HCT116 (cell line): ENCODE measurements at regions not wholly inside any gene's neighbourhood (a gene's known extent, or its start where the extent isn't known, plus 50 kb on each side); places are given as distances from the start of the nearest gene placed in this dataset.

Experiments used
- ATF3 ChIP-seq: IDR thresholded peaks from 2 replicates; pipeline ENCODE4 v1.6.1; 2012
- CEBPB ChIP-seq: IDR thresholded peaks from 2 replicates; pipeline ENCODE4 v1.6.1; 2012; ENCODE audit warnings: low read depth
- CTCF ChIP-seq, 3 experiments: fragments of 200-600 bp in 1 of 3; sonication (generic) in 1 of 3; IDR thresholded peaks in 2 of 3; conservative IDR thresholded peaks in 1 of 3; 2 replicates each; pipeline ENCODE4 v1.5.1; 2012 to 2017; ENCODE audit warnings: low read depth in 2 of 3, low read length in 2 of 3, antibody characterized with exemption in 1 of 3, borderline replicate concordance in 1 of 3, control low read depth in 1 of 3, mild to moderate bottlenecking in 1 of 3, mixed read lengths in 1 of 3, mixed run types in 1 of 3, moderate library complexity in 1 of 3; ENCODE audit not compliant: insufficient read depth in 1 of 3
- EGR1 ChIP-seq: IDR thresholded peaks from 2 replicates; pipeline ENCODE4 v1.6.1; 2012; ENCODE audit warnings: low read depth
- ELF1 ChIP-seq: IDR thresholded peaks from 2 replicates; pipeline ENCODE4 v1.6.1; 2012; ENCODE audit warnings: low read depth, borderline replicate concordance
- EZH2 ChIP-seq: fragments of 200-600 bp; sonication (generic); IDR thresholded peaks from 2 replicates; pipeline ENCODE4 v1.6.1; 2017; ENCODE audit warnings: antibody characterized with exemption, mixed run types
- EZH2phosphoT487 ChIP-seq: fragments of 200-600 bp; IDR thresholded peaks from 2 replicates; pipeline ENCODE4 v1.6.1; 2018; ENCODE audit warnings: antibody characterized with exemption, borderline replicate concordance
- POLR2A ChIP-seq: IDR thresholded peaks from 2 replicates; pipeline ENCODE4 v1.7.0; 2011; ENCODE audit warnings: borderline replicate concordance; ENCODE audit not compliant: insufficient read depth, insufficient read length; ENCODE audit errors: extremely low read depth
- POLR2AphosphoS5 ChIP-seq: IDR thresholded peaks from 2 replicates; pipeline ENCODE4 v1.6.1; 2011; ENCODE audit warnings: mild to moderate bottlenecking, low read depth, low read length, moderate library complexity
- REST ChIP-seq: IDR thresholded peaks from 2 replicates; pipeline ENCODE4 v1.6.1; 2012; ENCODE audit warnings: low read depth
- SP1 ChIP-seq: IDR thresholded peaks from 2 replicates; pipeline ENCODE4 v1.6.1; 2012; ENCODE audit warnings: low read depth
- TCF7L2 ChIP-seq: IDR thresholded peaks from 2 replicates; pipeline ENCODE4 v1.7.0; 2011; ENCODE audit warnings: borderline replicate concordance, inconsistent platforms; ENCODE audit not compliant: insufficient read depth, insufficient read length; ENCODE audit errors: extremely low read depth
- YY1 ChIP-seq: IDR thresholded peaks from 2 replicates; pipeline ENCODE4 v1.6.1; 2011; ENCODE audit warnings: low read length, low read depth, moderate library complexity, mild to moderate bottlenecking; ENCODE audit not compliant: insufficient replicate concordance; ENCODE audit errors: extremely low read depth
- ZNF274 ChIP-seq: fragments of 200-500 bp; sonication (Bioruptor generic); IDR thresholded peaks from 2 replicates; pipeline ENCODE4 v1.6.1; 2014; ENCODE audit warnings: mild to moderate bottlenecking, low read depth, low read length, inconsistent platforms

- TF ChIP-seq CTCF (IDR thresholded peaks at IDR 0.05 in 2 of 3, conservative IDR thresholded peaks at IDR 0.05 in 1 of 3; ENCODE audit: borderline replicate concordance in 1 of 3, insufficient read depth in 1 of 3, low read depth in 2 of 3, low read length in 2 of 3), result no peak
- TF ChIP-seq POLR2A, result no peak
- no peak for TF ChIP-seq ZNF274
- no peak for TF ChIP-seq ELF1
- no peak for TF ChIP-seq REST
- no peak for TF ChIP-seq EZH2phosphoT487
- TF ChIP-seq CEBPB, result no peak
- no peak for TF ChIP-seq TCF7L2
- no peak for TF ChIP-seq SP1
- TF ChIP-seq POLR2AphosphoS5, result no peak
- TF ChIP-seq EZH2, result no peak
- TF ChIP-seq EGR1, result no peak
- no peak for TF ChIP-seq YY1
- no peak for TF ChIP-seq ATF3
These were observed 695.4 kb upstream of the CDH18 start for GRCh38 chr5:20683241-20683940.
